ENCODE measurements at regions not wholly inside any gene's neighbourhood (a gene's known extent, or its start where the extent isn't known, plus 50 kb on each side); places are given as distances from the start of the nearest gene placed in this dataset.

GRCh38 chr15:92565351-92566125 is 90.0 kb downstream of the FAM174B start:
- H3K27ac Mint-ChIP-seq = no peak overlapping the region
- TF ChIP-seq CTCF (IDR thresholded peaks at IDR 0.05) = no peak

GRCh38 chr15:92561754-92562153 is 93.8 kb downstream of the FAM174B start:
- no peak overlapping the region for H3K27ac Mint-ChIP-seq
- H3K4me1 Mint-ChIP-seq = no peaks in the 10 kb centered on the region
- H3K36me3 Mint-ChIP-seq (ENCODE audit: low read depth) = no peaks in the 10 kb centered on the region
- peaks cover 6% of the 10 kb centered on the region for H3K27me3 Mint-ChIP-seq (ENCODE audit: low read depth, poor library complexity)
- no peak for TF ChIP-seq CTCF (IDR thresholded peaks at IDR 0.05)
- no peak overlapping the region for H3K4me3 Mint-ChIP-seq
- peaks cover 18% of the 10 kb centered on the region for H3K9me3 Mint-ChIP-seq
- DNase-seq = no peak

More at GRCh38 chr15:92565351-92566125, 90.0 kb downstream of the FAM174B start:
- no peak for DNase-seq
- Mint-ChIP-seq H3K36me3 (ENCODE audit: low read depth) (no peaks in the 10 kb centered on the region), H3K4me3 (no peak overlapping the region), H3K9me3 (peaks cover 3% of the 10 kb centered on the region), H3K27me3 (ENCODE audit: low read depth, poor library complexity) (peaks cover 18% of the 10 kb centered on the region), H3K4me1 (no peaks in the 10 kb centered on the region)

- Mint-ChIP-seq H3K9me3 (peaks cover 32% of the 10 kb centered on the region), H3K27ac (no peak overlapping the region), H3K27me3 (ENCODE audit: low read depth, poor library complexity) (no peaks in the 10 kb centered on the region), H3K4me3 (no peak overlapping the region), H3K4me1 (no peaks in the 10 kb centered on the region), H3K36me3 (ENCODE audit: low read depth) (no peaks in the 10 kb centered on the region)
- no peak for DNase-seq
- no peak for TF ChIP-seq CTCF (IDR thresholded peaks at IDR 0.05)
Observed at GRCh38 chr15:92553317-92553716, 102.3 kb downstream of the FAM174B start.

- no peak for TF ChIP-seq CTCF (IDR thresholded peaks at IDR 0.05)
- Mint-ChIP-seq H3K36me3 (ENCODE audit: low read depth) (no peaks in the 10 kb centered on the region), H3K9me3 (peaks cover 12% of the 10 kb centered on the region), H3K4me1 (no peaks in the 10 kb centered on the region), H3K4me3 (no peak overlapping the region), H3K27me3 (ENCODE audit: low read depth, poor library complexity) (peaks cover 8% of the 10 kb centered on the region), H3K27ac (no peak overlapping the region)
- no peak for DNase-seq
Observed at GRCh38 chr15:92545996-92546395, 109.6 kb downstream of the FAM174B start.

GRCh38 chr15:92541291-92542200 is 114.0 kb downstream of the FAM174B start:
- peaks cover 12% of the 10 kb centered on the region for H3K9me3 Mint-ChIP-seq
- H3K36me3 Mint-ChIP-seq (ENCODE audit: low read depth) = no peaks in the 10 kb centered on the region
- no peak overlapping the region for H3K4me3 Mint-ChIP-seq
- no peaks in the 10 kb centered on the region for H3K4me1 Mint-ChIP-seq
- no peak overlapping the region for H3K27ac Mint-ChIP-seq
- no peak for DNase-seq
- peaks cover 10% of the 10 kb centered on the region for H3K27me3 Mint-ChIP-seq (ENCODE audit: low read depth, poor library complexity)
- no peak for TF ChIP-seq CTCF (IDR thresholded peaks at IDR 0.05)
